Stomach (tissue), 8 donors: ENCODE measurements at regions not wholly inside any gene's neighbourhood (a gene's known extent, or its start where the extent isn't known, plus 50 kb on each side); places are given as distances from the start of the nearest gene placed in this dataset.
"Not testable (repeated sequence)": the region's sequence is repeated elsewhere in the genome, so short reads cannot be mapped to it uniquely, and the experiment has no call there.

Source experiments
- DNase-seq, 2 donors: peaks; one replicate each; pipeline versions ENCODE4 v3.0.0 to v3.0.0-alpha.2; 2013 to 2019
- H3K27ac ChIP-seq, 5 donors: fragments of 200-600 bp in 4 of 5; sonication (generic) in 4 of 5; one replicate each; pipeline ENCODE4 v1.5.1; 2013 to 2019; ENCODE audit warnings: mild to moderate bottlenecking in 1 of 5, moderate library complexity in 1 of 5
- H3K27me3 ChIP-seq, 3 donors: fragments of 200-600 bp; sonication (generic); one replicate each; pipeline ENCODE4 v1.5.1; 2017 to 2019; ENCODE audit warnings: mixed run types in 1 of 3
- H3K36me3 ChIP-seq, 4 donors: fragments of 200-600 bp; sonication (generic); 1 replicate in 3 of 4; 2 replicates in 1 of 4; pipeline ENCODE4 v1.5.1; 2016 to 2019
- H3K4me1 ChIP-seq, 4 donors: fragments of 200-600 bp; sonication (generic); one replicate each; pipeline ENCODE4 v1.5.1; 2016 to 2019
- H3K4me3 ChIP-seq, 4 donors: fragments of 200-600 bp; sonication (generic) in 3 of 4; one replicate each; pipeline ENCODE4 v1.5.1; 2016 to 2019; ENCODE audit warnings: mild to moderate bottlenecking in 1 of 4
- H3K9me3 ChIP-seq, 4 donors: fragments of 200-600 bp; sonication (generic); one replicate each; pipeline ENCODE4 v1.5.1; 2016 to 2019
- POLR2A ChIP-seq, 4 donors: fragments of 450-650 bp; IDR thresholded peaks; one replicate each; pipeline ENCODE4 v1.6.1; 2016; ENCODE audit warnings: antibody characterized with exemption in 4 of 4, control low read depth in 2 of 4, mild to moderate bottlenecking in 1 of 4, moderate library complexity in 1 of 4
- WGBS, 5 donors: extraction: QIAGEN DNeasy Blood & Tissue Kit in 3 of 5; methylation state at CpG; one replicate each; pipeline versions ENCODE4 v1.1.5 to v1.1.7; 2013 to 2018; 5-methylcytosine and 5-hydroxymethylcytosine counted together
- intact Hi-C: fragments of 100-400 bp; cut with DNase I; formaldehyde crosslinking; loops from one replicate; pipeline ENCODE4 v1.15.1; 2023; ENCODE audit warnings: low total_unique reads
- donor health status: healthy with polysubstance abuse.
- donor health status: Bipolar disorder and iron deficiency.
- donor health status: healthy.

GRCh38 chr20:30384841-30385240 lies 872.6 kb upstream of the DEFB115 start:
- WGBS, 5 donors, result 72 to 87% (median 83%) methylated on average over 6 of the region's 6 CpGs
- H3K27me3 ChIP-seq, intact Hi-C loops, H3K4me3 ChIP-seq, H3K4me1 ChIP-seq, H3K9me3 ChIP-seq, H3K27ac ChIP-seq, DNase-seq: not testable (repeated sequence)
- H3K36me3 ChIP-seq, result peaks cover 0 to 22% (median 2%) of the 10 kb centered on the region in 4 donors

- H3K27me3 ChIP-seq, H3K4me1 ChIP-seq, intact Hi-C loops, H3K9me3 ChIP-seq, H3K27ac ChIP-seq, H3K4me3 ChIP-seq, DNase-seq: not testable (repeated sequence)
- 82 to 93% (median 86%) methylated on average over 4 of the region's 4 CpGs for WGBS, 5 donors
- peaks cover 0 to 27% (median 6%) of the 10 kb centered on the region in 4 donors for H3K36me3 ChIP-seq
These were observed 871.4 kb upstream of the DEFB115 start for GRCh38 chr20:30386099-30386498.

GRCh38 chr20:30387823-30388222 lies 869.6 kb upstream of the DEFB115 start:
- DNase-seq, H3K4me1 ChIP-seq, H3K9me3 ChIP-seq, H3K4me3 ChIP-seq, H3K27ac ChIP-seq, H3K27me3 ChIP-seq, intact Hi-C loops: not testable (repeated sequence)
- peaks cover 0 to 39% (median 11%) of the 10 kb centered on the region in 4 donors for H3K36me3 ChIP-seq
- WGBS, 5 donors, result 85 to 93% (median 90%) methylated on average over 4 of the region's 4 CpGs

GRCh38 chr20:30393523-30393922 lies 863.9 kb upstream of the DEFB115 start:
- peaks cover 0 to 62% (median 30%) of the 10 kb centered on the region in 4 donors for H3K36me3 ChIP-seq
- H3K27me3 ChIP-seq, H3K4me1 ChIP-seq, H3K9me3 ChIP-seq, H3K27ac ChIP-seq, H3K4me3 ChIP-seq, DNase-seq, intact Hi-C loops: not testable (repeated sequence)
- 94 to 100% (median 95%) methylated on average over 1 of the region's 1 CpG for WGBS, 5 donors

- H3K9me3 ChIP-seq, result peaks cover 0 to 10% (median 0%) of the 10 kb centered on the region in 4 donors
- H3K4me1 ChIP-seq, DNase-seq, intact Hi-C loops, H3K27ac ChIP-seq, H3K27me3 ChIP-seq, H3K4me3 ChIP-seq: not testable (repeated sequence)
- peaks cover 9 to 69% (median 40%) of the 10 kb centered on the region in 4 donors for H3K36me3 ChIP-seq
- 86 to 96% (median 95%) methylated on average over 2 of the region's 2 CpGs for WGBS, 5 donors
These were observed 860.4 kb upstream of the DEFB115 start for GRCh38 chr20:30397111-30397510.

GRCh38 chr20:30405061-30405460 lies 852.4 kb upstream of the DEFB115 start:
- intact Hi-C loops, H3K4me1 ChIP-seq, H3K27ac ChIP-seq, H3K4me3 ChIP-seq, H3K27me3 ChIP-seq, DNase-seq: not testable (repeated sequence)
- Histone ChIP-seq H3K9me3 (peaks cover 7 to 41% (median 27%) of the 10 kb centered on the region in 4 donors), H3K36me3 (peaks cover 8 to 49% (median 38%) of the 10 kb centered on the region in 4 donors)
- 93 to 100% (median 100%) methylated on average over 5 to 18 of the region's 18 CpGs for WGBS, 5 donors

- intact Hi-C loops, DNase-seq: not testable (repeated sequence)
- WGBS, 5 donors, result 94 to 99% (median 97%) methylated on average over 6 to 23 of the region's 27 CpGs; no CpG with 5 or more reads in 1 of the 5 donors
These were observed 851.9 kb upstream of the DEFB115 start for GRCh38 chr20:30405585-30405984.

GRCh38 chr20:30406370-30406769 lies 851.1 kb upstream of the DEFB115 start:
- H3K27ac ChIP-seq, intact Hi-C loops, H3K27me3 ChIP-seq, H3K4me3 ChIP-seq, H3K4me1 ChIP-seq, DNase-seq: not testable (repeated sequence)
- WGBS, 5 donors, result 0% methylated on average over 1 of the region's 1 CpG
- H3K36me3 ChIP-seq, result peaks cover 0 to 39% (median 27%) of the 10 kb centered on the region in 4 donors
- peaks cover 13 to 54% (median 34%) of the 10 kb centered on the region in 4 donors for H3K9me3 ChIP-seq

More at GRCh38 chr20:30405585-30405984, 851.9 kb upstream of the DEFB115 start:
- H3K27ac ChIP-seq, H3K4me1 ChIP-seq, H3K4me3 ChIP-seq, H3K27me3 ChIP-seq: not testable (repeated sequence)
- Histone ChIP-seq H3K36me3 (peaks cover 3 to 43% (median 34%) of the 10 kb centered on the region in 4 donors), H3K9me3 (peaks cover 7 to 47% (median 29%) of the 10 kb centered on the region in 4 donors)

GRCh38 chr20:30412972-30413371 lies 844.5 kb upstream of the DEFB115 start:
- Histone ChIP-seq H3K27me3 (no peaks in the 10 kb centered on the region), H3K36me3 (peaks cover 0 to 11% (median 4%) of the 10 kb centered on the region in 4 donors), H3K4me1 (no peaks in the 10 kb centered on the region), H3K9me3 (peaks cover 6 to 54% (median 16%) of the 10 kb centered on the region in 4 donors), H3K4me3 (no peak overlapping the region), H3K27ac (no peak overlapping the region)
- DNase-seq, result no peak
- intact Hi-C loops, result no loop called here
- 42 to 95% (median 50%) methylated on average over 2 of the region's 2 CpGs for WGBS, 5 donors
- no peak for TF ChIP-seq POLR2A (IDR thresholded peaks at IDR 0.05)

GRCh38 chr20:30417387-30417786 lies 840.1 kb upstream of the DEFB115 start:
- H3K4me3 ChIP-seq, H3K27ac ChIP-seq, intact Hi-C loops, H3K4me1 ChIP-seq, H3K27me3 ChIP-seq, DNase-seq: not testable (repeated sequence)
- 67 to 86% (median 81%) methylated on average over 4 of the region's 4 CpGs for WGBS, 5 donors
- H3K36me3 ChIP-seq, result peaks cover 0 to 21% (median 8%) of the 10 kb centered on the region in 4 donors
- peaks cover 0 to 28% (median 6%) of the 10 kb centered on the region in 4 donors for H3K9me3 ChIP-seq

GRCh38 chr20:30418378-30418777 lies 839.1 kb upstream of the DEFB115 start:
- intact Hi-C loops, H3K4me3 ChIP-seq, DNase-seq, H3K27ac ChIP-seq, H3K27me3 ChIP-seq, H3K4me1 ChIP-seq: not testable (repeated sequence)
- WGBS, 5 donors, result 74 to 91% (median 82%) methylated on average over 4 of the region's 4 CpGs
- Histone ChIP-seq H3K36me3 (peaks cover 0 to 21% (median 8%) of the 10 kb centered on the region in 4 donors), H3K9me3 (peaks cover 0 to 20% (median 6%) of the 10 kb centered on the region in 4 donors)
